ENCODE measurements at regions not wholly inside any gene's neighbourhood (a gene's known extent, or its start where the extent isn't known, plus 50 kb on each side); places are given as distances from the start of the nearest gene placed in this dataset.

GRCh38 chrX:116749943-116750342 lies 287.2 kb upstream of the CT83 start:
- Histone ChIP-seq H4K5ac (ENCODE audit: insufficient read length, low read depth, low read length) (no peak overlapping the region), H3K9me3 (ENCODE audit: insufficient read depth in 2 of 2, low read depth in 1 of 2, low read length in 1 of 2) (no peaks in the 10 kb centered on the region), H3K4ac (replicated peaks; ENCODE audit: insufficient read length, low read depth, low read length) (no peak overlapping the region), H2BK120ac (replicated peaks; ENCODE audit: low read depth, low read length) (no peak overlapping the region), H3K36me3 (ENCODE audit: control insufficient read depth in 2 of 4, insufficient read depth in 4 of 4, low read length in 3 of 4) (no peaks in the 10 kb centered on the region), H3K27ac (ENCODE audit: low read depth, low read length) (no peak overlapping the region), H2AK5ac (ENCODE audit: low read depth, low read length) (no peak overlapping the region), H2BK20ac (ENCODE audit: low read length) (no peak overlapping the region), H3K23me2 (ENCODE audit: low read depth, low read length) (no peaks in the 10 kb centered on the region), H2BK5ac (ENCODE audit: low read depth, low read length) (no peak overlapping the region), H3K27me3 (replicated peaks in 1 of 4; ENCODE audit: control insufficient read depth in 3 of 4, extremely low read depth in 1 of 4, insufficient read depth in 3 of 4, low read length in 3 of 4) (no peaks in the 10 kb centered on the region), H3K23ac (ENCODE audit: insufficient read length) (no peak overlapping the region), H2BK12ac (ENCODE audit: low read depth, low read length) (no peak overlapping the region), H3K79me1 (ENCODE audit: low read depth, low read length) (no peaks in the 10 kb centered on the region), H4K91ac (replicated peaks; ENCODE audit: insufficient read length, low read length) (no peak overlapping the region), H4K8ac (ENCODE audit: extremely low read depth, insufficient read depth, low read length) (no peak overlapping the region), H4K20me1 (replicated peaks in 1 of 2; ENCODE audit: control insufficient read depth in 1 of 2, insufficient read depth in 2 of 2, low read length in 2 of 2) (no peaks in the 10 kb centered on the region), H3K56ac (replicated peaks; ENCODE audit: insufficient read length, low read depth, low read length) (no peak overlapping the region), H3K14ac (ENCODE audit: insufficient read length) (no peak overlapping the region), H3K4me1 (replicated peaks in 1 of 4; ENCODE audit: control insufficient read depth in 3 of 4, insufficient read depth in 4 of 4, low read length in 3 of 4) (no peaks in the 10 kb centered on the region), H3K18ac (ENCODE audit: extremely low read depth, low read length) (no peak overlapping the region), H3K4me3 (ENCODE audit: extremely low read depth in 1 of 4, insufficient read depth in 2 of 4, low read depth in 3 of 4, low read length in 4 of 4) (no peak overlapping the region), H3K4me2 (ENCODE audit: insufficient read depth in 1 of 2, low read depth in 2 of 2, low read length in 2 of 2) (no peak overlapping the region), H3K9ac (replicated peaks in 1 of 4; ENCODE audit: extremely low read depth in 1 of 4, low read depth in 3 of 4, low read length in 3 of 4) (no peak overlapping the region), H3K79me2 (ENCODE audit: control insufficient read depth in 1 of 2, insufficient read depth in 2 of 2, low read length in 2 of 2) (no peaks in the 10 kb centered on the region), H2AFZ (ENCODE audit: low read length) (no peak overlapping the region), H2BK15ac (ENCODE audit: low read length) (no peak overlapping the region)
- FAIRE-seq (no peak), DNase-seq (ENCODE audit: low read depth in 1 of 2, low spot score in 2 of 2) (no peak)
- no peak for TF ChIP-seq TBP (IDR thresholded peaks at IDR 0.05; ENCODE audit: low read depth, low read length)
- TF ChIP-seq CBX8 (IDR thresholded peaks at IDR 0.05; ENCODE audit: borderline replicate concordance, low read depth, low read length), result no peak
- TF ChIP-seq RAD21 (IDR thresholded peaks at IDR 0.05 in 1 of 2, conservative IDR thresholded peaks at IDR 0.05 in 1 of 2; ENCODE audit: low read depth in 2 of 2, low read length in 2 of 2), result 0 out of 4 replicates have a peak, but pooled peaks of 1 of the 2 experiments have one; percentile 2
- CTCF ChIA-PET (ENCODE audit: partially characterized antibody), result no interaction called here
- WGBS, 2 experiments (ENCODE audit: extremely low coverage in 1 of 2, insufficient coverage in 1 of 2, insufficient read length in 1 of 2, insufficient replicate concordance in 2 of 2, low coverage in 1 of 2, low lambda C conversion rate in 2 of 2, missing lambda C conversion rate in 1 of 2), result 89% methylated on average over 3 of the region's 3 CpGs; no CpG with 5 or more reads in 1 of the 2 experiments
- POLR2A ChIA-PET (ENCODE audit: partially characterized antibody), result no interaction called here

All from H1 (cell line).